HG02571 (cell line): ENCODE measurements at regions not wholly inside any gene's neighbourhood (a gene's known extent, or its start where the extent isn't known, plus 50 kb on each side); places are given as distances from the start of the nearest gene placed in this dataset.
A peak's percentile ranks its signal among the peaks of the same experiment; 100 is the strongest.

Experiments used
- ATAC-seq: cut with Tn5 transposase; IDR thresholded peaks from one replicate; pipeline ENCODE4 v1.9.1; 2021; ENCODE audit warnings: mild to moderate bottlenecking, moderate library complexity; ENCODE audit not compliant: unreplicated experiment

DNA sequence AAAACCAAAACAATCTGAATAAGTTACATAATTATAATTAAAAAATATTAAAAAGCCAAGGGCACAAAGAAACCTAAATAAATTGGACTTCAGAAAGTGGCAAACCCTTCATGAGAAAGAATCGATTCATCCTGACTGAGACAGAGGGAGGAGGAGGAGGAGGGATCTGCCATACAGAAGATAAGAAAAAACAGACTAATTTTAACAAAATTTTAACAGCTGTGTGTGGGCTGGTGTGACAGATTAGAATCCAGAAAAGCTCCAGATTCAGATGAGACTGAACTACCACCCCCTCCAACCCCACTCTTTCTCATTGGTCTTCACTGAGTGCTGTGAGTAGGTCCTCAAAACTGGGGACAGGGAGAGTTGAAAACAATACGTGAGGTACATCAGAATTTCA is 111.5 kb upstream of the HTR2A start:
- ATAC-seq = no peak

DNA sequence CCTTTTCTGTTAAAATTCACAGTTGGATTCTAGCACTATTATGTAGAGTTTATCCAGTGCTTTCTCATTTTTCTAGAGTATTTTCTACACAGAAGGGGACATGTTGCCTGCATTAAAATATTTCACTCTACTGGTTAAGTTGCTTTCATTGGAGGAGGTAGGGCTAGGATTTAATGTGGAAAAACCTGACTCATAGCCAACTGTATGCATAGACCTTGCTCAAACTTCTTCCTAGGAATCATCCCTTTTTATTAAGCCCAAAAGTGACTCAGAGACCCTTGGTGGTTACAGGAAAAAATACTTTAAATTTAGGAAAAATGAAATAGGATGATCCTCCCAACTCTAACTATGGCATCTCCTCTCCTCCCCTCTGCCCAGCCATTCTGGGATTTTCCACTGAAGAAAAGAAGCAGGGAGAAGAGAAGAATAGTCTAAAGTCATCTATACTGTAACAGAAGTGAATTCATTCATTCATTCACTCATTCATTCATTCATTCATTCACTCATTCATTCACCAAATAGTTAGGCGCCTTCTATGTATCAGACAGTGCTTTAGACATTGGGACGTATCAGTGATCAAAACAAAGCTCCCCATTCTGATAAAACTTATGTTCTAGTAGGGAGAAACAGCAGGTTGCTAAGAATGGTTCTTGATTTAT is 109.0 kb upstream of the HTR2A start:
- ATAC-seq = no peak

DNA sequence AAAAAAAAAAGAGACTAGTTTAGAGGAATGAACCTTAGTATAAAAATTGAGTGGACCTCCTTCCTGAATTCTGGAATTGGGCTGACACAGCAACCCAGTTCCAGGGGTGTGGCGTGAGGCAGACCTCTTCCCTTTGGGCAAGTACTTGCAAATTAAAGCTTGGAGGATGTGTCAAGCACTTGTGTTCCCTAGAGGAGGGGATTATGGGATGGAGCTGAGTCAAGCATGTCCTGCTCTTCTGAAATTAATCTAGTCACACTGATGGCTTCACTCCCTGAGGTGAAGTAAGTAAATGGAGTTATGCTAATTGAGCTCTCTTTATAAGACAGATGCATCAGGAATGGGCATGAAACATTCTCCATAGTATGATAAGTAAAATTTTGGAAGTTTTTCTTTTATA is 107.7 kb upstream of the HTR2A start:
- ATAC-seq = no peak

DNA sequence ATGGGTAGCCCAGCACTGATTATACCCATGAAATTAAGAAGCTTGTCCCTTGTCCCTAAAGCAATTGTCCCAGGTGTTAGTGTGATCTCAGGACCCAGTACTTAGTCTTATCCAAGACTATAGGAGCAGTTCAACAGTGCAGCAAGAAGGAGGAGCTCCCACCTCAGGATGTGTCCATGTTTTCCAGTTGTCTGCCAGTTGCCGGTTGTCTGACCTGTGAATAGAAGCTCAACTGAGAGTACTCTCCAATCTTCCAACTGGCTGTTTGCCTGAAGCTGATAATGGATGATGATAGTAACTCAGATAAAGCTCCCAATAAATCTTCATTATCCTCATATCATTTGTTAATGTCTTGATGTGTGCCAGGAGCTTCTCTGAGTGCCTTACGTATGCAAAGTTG is 107.2 kb upstream of the HTR2A start:
- no peak for ATAC-seq

DNA sequence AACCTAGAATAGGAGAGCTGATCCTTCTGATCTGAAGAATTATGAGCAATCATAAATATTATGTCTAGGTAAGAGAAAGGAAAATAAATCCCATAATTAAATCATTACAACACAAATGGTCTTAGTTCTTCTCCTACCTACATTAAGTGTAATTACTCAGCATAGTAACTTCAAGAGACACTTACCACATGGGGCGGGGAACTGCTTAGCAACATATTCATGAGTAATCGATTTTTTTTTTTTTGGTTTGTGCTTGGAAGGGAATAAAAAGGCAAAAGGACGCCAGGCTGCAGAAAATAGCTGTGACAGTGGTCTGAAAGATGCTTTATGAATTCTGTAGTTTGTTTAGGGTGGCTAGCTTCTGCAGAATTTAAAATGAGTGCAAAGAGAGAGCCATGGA is 103.3 kb upstream of the HTR2A start:
- no peak for ATAC-seq

DNA sequence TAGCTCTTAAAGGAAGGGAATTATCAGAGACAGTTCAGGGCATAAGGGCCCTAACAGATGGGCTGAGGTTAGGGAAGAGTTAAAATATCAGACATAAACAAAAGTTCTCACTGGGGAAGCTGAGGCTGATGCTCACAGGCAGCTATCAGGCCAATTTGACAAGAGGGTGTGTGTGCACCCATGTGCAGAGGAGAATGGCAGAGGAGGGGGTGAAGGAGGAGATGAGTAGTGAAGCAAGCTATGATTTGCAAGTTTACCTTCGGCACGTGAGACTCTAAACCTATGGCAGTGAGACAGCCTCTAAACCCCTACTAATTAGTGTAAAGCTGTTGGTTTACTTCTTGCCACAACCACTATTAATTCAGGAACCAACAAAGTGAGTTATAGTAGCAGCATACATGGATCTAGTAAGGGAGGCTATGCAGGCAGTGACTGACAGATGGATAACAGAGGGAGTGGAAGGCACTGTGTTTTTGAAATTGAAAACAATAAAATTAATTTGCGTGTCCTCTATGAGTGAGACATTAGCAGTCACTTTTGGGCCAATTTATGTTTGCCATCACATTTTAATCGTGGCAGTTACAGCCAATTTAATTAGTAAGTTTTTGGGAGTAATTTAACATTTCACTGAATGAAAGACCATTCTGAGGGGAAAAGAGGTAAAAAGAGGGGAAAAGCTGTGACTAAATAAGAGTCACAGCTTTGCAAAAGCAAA is 99.6 kb upstream of the HTR2A start:
- peak; percentile 5 for ATAC-seq

DNA sequence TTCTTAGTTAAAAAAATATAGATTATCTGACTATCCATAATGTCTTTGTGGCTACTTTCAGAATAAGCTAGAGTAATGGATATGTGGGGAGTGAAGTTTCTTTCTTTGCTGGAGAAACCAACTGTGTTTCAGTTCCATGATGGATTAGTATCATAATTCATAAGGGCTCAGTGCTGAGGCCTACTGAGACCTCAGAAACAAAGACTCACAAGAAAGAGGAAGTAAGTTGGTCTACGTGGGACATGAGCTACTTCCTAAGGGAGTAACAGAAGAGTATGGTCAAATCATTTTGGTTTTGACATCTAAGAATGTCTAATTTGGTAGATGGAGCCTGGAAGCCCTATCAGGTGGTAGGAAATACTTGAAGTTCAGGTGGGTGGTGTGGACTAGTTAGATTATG is 99.0 kb upstream of the HTR2A start:
- ATAC-seq = peak; percentile 93

DNA sequence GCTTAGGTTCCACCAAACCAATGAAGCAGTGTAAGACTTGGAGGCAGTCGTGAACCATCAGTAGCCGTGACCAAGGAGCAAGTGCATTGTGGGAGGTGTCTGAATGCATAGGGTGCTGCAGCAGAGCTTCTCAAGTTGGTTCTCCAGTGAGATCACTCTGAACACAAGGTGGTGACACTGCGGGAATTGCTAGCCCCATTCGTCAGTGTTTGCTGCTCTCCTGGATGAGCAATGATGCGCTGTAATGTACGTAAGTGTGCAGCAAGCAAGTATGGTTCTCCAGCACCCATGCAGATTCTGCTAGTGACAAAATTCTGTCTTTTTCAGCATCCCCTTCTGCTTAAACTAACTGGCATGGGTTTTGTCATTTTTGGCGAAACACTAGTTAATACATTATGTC is 97.6 kb upstream of the HTR2A start:
- ATAC-seq = no peak

DNA sequence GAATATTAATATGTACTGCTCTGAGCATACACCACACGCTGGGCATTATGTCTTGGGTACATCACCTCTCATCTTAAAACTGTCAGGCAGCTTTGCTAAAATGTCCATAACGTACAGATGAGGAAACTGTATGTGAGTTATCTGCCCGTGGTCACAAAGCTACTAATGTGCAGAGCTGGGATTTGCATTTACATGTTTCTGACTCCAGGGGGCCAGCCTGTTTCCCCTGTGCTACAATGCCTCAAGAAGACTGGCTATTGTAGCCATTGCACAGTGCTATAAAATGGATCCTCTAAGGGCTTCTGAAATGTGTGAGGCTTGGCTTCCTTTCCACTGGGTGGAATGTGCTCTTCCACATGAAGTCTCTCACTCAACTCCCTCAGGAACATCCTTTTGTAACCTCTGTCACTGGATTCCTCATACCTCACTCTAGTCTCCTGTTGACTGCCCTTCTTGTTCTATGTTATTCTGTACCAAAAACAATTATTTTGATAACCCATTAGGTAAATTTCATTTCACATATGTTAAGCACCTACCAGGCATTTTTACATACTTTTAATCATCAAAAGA is 95.6 kb upstream of the HTR2A start:
- no peak for ATAC-seq

DNA sequence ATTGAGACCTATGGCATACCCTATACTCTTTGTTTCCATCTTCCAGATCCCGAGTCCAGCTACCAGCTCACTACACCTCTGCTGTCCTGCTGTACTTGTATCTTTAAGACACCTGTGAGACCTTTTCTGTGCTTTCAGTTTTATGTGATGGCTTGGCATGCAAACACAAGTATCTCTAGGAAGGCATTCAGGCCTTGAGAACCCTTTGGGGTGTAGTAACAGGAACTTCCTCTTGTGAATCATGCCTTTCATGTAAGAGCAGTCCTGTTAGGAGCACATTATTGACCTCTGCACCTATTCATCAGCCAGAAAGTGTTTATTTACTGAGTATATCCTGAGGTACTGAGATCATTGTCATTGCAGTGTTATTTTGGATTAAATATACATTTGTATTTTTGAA is 87.0 kb upstream of the HTR2A start:
- ATAC-seq = peak; percentile 72

DNA sequence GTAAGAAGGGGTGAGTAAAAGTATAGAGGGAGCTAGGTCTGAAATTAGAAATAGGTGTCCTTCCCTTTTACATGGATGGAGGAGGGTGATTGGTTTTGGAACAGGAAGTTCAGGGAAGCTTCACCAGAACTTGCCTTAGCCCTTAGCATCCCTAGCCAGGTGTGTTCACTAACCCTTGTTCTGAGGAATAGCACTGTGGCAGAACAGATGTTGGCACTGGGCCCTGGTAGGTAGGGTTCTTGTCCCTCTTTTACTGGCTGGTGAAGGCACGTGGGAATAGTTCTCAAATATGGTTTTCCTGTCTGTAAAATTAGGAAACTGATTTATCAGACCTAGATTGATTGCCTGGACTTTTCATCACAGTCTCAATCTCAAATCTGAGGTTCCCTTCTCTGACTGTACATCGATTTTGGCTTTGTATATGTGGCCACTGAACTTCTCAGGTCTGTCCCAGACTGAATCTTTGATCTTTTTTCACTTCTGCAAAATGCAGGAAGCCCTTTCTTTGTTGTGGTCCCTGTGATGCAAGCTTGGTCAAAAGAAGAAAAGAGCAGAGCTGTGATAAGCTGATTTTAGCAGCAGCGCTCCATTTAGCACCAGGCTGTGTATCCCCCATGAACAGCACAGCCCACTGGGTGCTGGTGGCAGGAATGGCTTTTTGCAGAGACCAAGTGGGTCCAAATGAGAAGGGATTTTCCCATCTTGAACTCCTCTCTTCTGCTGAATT is 86.2 kb upstream of the HTR2A start:
- peak; percentile 89 for ATAC-seq

DNA sequence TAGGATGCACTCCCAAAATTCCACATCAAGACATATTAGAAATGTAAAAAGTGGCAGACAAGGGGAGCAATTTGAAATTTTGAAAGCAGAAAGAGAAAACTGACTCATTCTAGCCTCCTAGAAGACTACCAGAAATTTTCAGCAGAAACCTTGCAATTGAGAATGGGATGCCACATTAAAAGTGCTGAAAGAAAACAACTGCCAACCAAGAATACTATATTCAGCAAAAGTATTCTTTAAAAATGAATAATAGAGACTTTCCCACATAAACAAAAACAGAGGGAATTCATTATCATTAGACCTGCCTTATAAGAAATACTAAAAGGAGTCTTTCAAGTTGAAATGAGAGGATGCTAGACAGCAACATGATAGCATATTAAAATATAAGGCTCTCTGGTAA is 78.3 kb upstream of the HTR2A start:
- ATAC-seq = no peak

DNA sequence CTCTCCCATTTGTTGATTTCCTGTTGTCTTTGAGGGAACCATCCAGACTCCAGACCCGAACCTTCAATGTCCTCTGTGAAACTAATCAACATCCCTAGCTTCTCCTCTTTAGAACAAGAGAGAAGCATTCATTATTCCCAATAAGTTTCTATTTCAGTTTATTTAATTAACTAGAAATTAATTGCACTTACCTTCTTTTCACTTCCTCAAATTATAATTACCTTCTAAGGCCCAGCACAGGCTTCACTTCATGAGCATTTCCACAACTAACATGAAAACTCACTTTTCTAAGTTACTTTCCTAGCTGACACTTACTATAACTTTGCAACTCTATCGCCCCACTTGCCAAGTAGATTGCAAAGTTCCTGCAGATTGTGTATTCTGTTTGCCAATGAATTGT is 71.6 kb upstream of the HTR2A start:
- ATAC-seq = no peak

DNA sequence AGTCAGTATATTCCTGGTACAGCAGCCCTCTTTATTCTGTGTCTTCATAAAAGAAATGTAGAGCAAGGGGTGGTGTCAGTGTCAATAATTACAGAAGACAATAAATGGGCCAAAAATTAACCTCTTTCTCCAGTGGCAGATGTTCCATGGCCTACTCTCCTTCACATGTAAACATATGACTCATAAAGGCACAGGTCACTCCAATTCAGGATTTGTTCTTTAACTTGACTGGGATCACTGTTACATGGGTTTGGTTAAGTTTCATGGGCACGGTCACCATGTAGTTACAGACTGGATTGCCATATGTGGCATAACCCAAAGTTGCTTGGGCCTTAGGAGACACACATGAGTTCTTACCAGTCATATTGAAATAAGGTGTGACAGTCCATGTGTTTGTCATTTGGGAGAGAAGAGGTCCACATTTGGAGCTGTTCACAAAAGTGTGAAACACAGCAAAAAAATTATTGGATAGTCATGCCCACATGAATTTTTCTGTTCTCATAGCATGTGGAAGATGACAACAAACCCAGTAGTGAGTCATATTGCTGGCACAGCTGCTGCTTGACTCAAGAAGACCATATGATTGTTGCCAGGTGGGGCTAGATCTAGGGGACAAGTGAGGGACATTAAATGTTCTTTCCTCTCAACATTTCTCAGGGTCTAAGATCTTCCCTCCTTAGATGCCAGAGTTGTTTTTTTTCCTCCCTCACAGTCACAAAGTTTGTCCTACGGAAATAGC is 68.1 kb upstream of the HTR2A start:
- ATAC-seq = no peak

DNA sequence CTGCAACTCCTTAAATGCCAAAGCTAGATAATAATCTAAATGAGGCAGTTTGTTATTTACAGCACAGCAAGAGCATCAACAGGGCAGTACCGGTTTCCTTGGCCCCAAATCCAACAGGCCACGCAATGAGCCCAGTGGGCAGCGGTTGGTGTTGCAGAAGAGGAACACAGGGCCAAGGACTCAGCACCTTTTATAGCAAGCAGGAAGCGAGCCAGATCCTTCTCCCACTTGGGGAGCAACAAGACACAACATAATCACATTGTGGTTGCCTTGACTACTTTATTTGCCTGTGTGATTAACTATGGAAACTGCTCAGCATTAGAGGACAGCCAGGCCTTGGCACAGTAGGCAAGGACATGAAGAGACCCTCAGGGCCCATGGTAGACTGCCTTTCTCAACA is 67.1 kb upstream of the HTR2A start:
- ATAC-seq = no peak

DNA sequence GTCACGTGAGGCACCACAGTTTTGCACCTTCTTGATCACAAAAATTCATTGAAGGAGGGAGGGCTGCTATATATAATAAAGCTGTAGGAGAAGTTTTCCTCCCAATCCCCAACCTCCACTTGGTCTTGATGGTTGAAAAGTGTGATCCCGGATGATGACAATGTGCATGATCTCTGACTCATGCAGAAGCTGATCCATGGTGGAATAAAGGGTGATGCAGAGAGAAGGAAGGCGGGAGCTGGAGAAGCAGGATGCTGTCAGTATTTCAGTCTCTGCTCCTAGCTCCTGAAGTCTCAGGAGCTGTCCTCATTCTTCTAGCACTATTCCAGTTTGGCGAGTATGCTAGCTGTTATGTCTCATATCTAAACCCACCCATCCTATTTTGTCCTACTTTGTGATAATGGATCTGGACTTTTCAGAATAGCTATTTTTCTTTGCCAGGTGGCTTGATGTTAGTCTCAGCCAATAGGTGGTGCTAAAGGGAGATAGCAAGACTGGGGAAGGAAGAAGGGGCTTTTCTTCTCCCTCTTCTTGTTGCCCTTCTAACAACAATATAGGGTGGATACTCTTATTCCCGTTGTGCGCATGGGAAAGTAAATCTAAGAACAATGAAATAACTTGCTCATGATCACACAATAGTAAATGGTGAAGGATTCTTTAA is 65.6 kb upstream of the HTR2A start:
- ATAC-seq = no peak

DNA sequence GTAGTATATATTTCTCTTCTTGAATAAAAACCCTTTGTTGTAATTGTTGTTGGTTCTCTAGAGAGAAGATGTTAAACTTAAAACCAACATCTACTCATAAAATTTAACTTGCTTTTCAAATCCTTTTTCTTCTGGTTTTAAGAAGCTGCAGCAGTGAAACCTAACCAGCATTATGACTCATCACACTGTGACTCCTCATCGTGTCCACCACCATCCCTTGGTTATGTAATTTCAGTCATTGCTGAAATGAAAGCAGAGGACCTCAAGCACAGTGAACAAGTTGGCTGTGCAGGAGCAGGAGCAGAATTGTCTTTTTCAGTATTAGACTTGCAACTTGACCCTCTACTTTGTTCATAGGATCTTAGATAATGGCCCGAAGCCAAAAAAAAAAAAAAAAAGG is 64.9 kb upstream of the HTR2A start:
- peak; percentile 97 for ATAC-seq

DNA sequence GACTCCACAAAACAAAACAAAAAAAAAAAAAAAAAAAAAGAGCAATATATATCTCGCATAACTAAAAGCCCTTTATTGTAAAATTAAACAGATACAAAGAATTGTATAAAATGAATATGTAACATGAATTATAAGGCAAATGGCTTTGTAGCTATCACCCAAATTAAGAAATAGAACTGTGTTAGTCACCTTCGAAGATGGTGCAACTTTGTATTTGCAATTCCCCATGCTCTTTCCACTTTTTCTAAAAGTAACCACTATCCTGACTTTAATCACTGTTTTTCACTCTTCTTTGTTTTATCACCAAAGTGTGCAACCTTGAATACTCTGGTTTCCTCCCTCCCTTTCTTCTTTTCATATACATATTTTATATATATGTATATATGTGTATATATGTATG is 57.1 kb upstream of the HTR2A start:
- no peak for ATAC-seq

DNA sequence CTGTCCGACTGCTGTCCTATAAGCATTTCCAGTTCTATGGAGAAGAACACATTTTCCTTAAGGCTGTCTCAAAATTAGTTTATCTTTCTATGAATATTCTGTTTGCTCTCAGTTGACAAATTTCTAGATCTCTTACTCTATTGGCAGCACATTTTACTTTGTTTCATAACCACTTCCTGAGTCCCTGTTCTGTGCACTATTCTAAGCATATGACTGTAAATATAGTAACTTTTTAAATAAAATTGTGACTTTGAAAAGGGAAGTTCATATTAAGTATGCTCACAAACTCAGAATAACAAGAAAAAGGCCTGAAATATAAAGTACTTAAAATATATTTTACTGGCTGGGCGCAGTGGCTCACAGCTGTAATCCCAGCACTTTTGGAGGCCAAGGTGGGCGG is 56.5 kb upstream of the HTR2A start:
- ATAC-seq = no peak

DNA sequence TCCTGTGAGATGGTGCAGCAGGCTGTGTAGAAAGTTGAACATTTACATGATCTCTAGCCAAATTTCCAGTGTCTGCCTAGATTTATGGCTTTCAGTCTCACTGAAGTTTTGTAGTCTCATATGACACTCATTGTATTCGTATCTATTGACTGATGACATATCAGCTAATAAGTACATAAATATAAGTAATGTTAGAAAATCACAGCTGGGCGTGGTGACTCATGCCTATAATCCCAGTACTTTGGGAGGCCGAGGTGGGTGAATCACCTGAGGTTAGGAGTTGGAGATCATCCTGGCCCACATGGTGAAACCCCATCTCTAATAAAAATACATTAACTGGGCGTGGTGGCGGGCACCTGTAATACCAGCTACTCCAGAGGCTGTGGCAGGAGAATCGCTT is 54.7 kb upstream of the HTR2A start:
- no peak for ATAC-seq

DNA sequence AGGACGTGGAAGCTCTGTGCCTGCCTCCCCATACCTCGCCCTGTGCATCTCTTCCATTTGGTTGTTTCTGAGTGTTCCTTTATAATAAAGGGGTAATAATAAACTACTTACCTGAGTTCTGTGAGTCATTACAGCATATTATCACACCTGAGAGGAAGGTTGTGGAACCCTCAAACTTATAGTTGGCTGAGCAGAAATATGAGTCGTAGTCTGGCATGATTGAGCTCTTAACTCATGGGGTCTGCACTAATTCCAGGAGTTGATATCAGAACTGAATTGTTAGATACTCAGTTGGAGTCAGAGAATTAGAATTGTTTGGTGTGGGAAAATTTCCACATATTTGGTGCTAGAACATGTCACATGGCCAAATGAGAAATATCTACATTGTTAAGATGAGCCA is 52.4 kb upstream of the HTR2A start:
- ATAC-seq = no peak
